WTC11 (cell line): ENCODE measurements at regions not wholly inside any gene's neighbourhood (a gene's known extent, or its start where the extent isn't known, plus 50 kb on each side); places are given as distances from the start of the nearest gene placed in this dataset.

Experiments
- CBFB ChIP-seq: sonication (generic); formaldehyde crosslinking; IDR thresholded peaks from 2 replicates; pipeline ENCODE4 v1.8.1; 2022; ENCODE audit warnings: mild to moderate bottlenecking, low read depth, missing genetic modification reagents
- TF ChIP-seq, protein P1 (sequence below): fragments of 200-600 bp; IDR thresholded peaks from 2 replicates; pipeline ENCODE4 v1.8.0; 2022; ENCODE audit warnings: antibody characterized with exemption
- TF ChIP-seq, protein P2 (sequence below): sonication (generic); formaldehyde crosslinking; IDR thresholded peaks from 2 replicates; pipeline ENCODE4 v1.8.0; 2022; ENCODE audit warnings: mild to moderate bottlenecking, missing genetic modification reagents

DNA sequence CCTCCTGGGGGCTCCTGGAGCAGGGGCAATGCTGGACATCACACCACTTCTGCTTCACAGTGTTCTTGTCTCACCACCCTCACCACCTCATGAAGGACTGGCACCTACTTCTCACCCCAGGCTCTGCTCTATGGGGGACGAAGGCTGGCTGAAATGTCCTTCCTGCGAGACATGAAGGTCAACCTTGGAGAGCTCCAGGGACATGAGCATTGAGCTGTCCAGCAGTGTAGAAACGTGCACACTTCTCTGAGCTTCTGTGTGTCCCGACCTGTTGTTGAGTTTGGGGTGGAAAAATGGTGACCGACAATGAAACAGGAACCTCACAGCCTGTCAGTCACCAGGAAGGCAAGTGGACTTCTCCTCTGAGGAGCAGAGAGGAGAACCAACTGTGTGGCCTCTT is 68.6 kb upstream of the ADAMTS16 start:
- TF ChIP-seq, protein P1, sequence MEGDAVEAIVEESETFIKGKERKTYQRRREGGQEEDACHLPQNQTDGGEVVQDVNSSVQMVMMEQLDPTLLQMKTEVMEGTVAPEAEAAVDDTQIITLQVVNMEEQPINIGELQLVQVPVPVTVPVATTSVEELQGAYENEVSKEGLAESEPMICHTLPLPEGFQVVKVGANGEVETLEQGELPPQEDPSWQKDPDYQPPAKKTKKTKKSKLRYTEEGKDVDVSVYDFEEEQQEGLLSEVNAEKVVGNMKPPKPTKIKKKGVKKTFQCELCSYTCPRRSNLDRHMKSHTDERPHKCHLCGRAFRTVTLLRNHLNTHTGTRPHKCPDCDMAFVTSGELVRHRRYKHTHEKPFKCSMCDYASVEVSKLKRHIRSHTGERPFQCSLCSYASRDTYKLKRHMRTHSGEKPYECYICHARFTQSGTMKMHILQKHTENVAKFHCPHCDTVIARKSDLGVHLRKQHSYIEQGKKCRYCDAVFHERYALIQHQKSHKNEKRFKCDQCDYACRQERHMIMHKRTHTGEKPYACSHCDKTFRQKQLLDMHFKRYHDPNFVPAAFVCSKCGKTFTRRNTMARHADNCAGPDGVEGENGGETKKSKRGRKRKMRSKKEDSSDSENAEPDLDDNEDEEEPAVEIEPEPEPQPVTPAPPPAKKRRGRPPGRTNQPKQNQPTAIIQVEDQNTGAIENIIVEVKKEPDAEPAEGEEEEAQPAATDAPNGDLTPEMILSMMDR = no peak
- TF ChIP-seq, protein P2, sequence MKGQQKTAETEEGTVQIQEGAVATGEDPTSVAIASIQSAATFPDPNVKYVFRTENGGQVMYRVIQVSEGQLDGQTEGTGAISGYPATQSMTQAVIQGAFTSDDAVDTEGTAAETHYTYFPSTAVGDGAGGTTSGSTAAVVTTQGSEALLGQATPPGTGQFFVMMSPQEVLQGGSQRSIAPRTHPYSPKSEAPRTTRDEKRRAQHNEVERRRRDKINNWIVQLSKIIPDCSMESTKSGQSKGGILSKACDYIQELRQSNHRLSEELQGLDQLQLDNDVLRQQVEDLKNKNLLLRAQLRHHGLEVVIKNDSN = no peak
- TF ChIP-seq CBFB (CRISPR knock-in tag) = no peak
